GM23338 (cell line): ENCODE measurements at regions not wholly inside any gene's neighbourhood (a gene's known extent, or its start where the extent isn't known, plus 50 kb on each side); places are given as distances from the start of the nearest gene placed in this dataset.

Experiments
- ATAC-seq: fragments of 200-7000 bp; cut with Tn5 transposase; 3 replicates; pipeline ENCODE4 v1.9.1; 2020
- DNase-seq: peaks from one replicate; pipeline ENCODE4 v3.0.0-alpha.2; 2015; ENCODE audit warnings: low spot score
- H2AFZ ChIP-seq: fragments of 200-600 bp; sonication (generic); 2 replicates; pipeline ENCODE4 v1.8.0; 2016; ENCODE audit warnings: antibody characterized with exemption, mild to moderate bottlenecking, moderate library complexity
- H3F3A ChIP-seq: fragments of 200-600 bp; sonication (generic); replicated peaks from 2 replicates; pipeline ENCODE4 v1.8.0; 2017; ENCODE audit warnings: antibody characterized with exemption, mixed run types, low read depth
- H3K27ac ChIP-seq: fragments of 200-600 bp; sonication (generic); 2 replicates; pipeline ENCODE4 v1.6.1; 2016; ENCODE audit warnings: low read depth
- H3K27me3 ChIP-seq: fragments of 200-600 bp; sonication (generic); 2 replicates; pipeline ENCODE4 v1.8.0; 2016; ENCODE audit warnings: mild to moderate bottlenecking, mixed run types, moderate library complexity; ENCODE audit not compliant: insufficient read depth
- H3K36me3 ChIP-seq: fragments of 200-600 bp; sonication (generic); 2 replicates; pipeline ENCODE4 v1.8.0; 2016; ENCODE audit warnings: mild to moderate bottlenecking; ENCODE audit not compliant: insufficient read depth
- H3K4me1 ChIP-seq: fragments of 200-600 bp; sonication (generic); 2 replicates; pipeline ENCODE4 v1.8.0; 2016; ENCODE audit warnings: mild to moderate bottlenecking, moderate library complexity; ENCODE audit not compliant: insufficient read depth
- H3K4me2 ChIP-seq: fragments of 200-600 bp; sonication (generic); 2 replicates; pipeline ENCODE4 v1.7.1; 2017; ENCODE audit warnings: mixed run types
- H3K4me3 ChIP-seq: fragments of 200-600 bp; sonication (generic); 2 replicates; pipeline ENCODE4 v1.6.1; 2016; ENCODE audit warnings: mixed run types
- H3K79me2 ChIP-seq: fragments of 200-600 bp; sonication (generic); replicated peaks from 2 replicates; pipeline ENCODE4 v1.8.0; 2017; ENCODE audit warnings: mild to moderate bottlenecking; ENCODE audit not compliant: insufficient read depth
- H3K9me2 ChIP-seq: fragments of 200-600 bp; sonication (generic); 2 replicates; pipeline ENCODE4 v1.8.0; 2017; ENCODE audit not compliant: insufficient read depth
- H4K20me1 ChIP-seq: fragments of 200-600 bp; sonication (generic); replicated peaks from 2 replicates; pipeline ENCODE4 v1.8.0; 2017; ENCODE audit warnings: mild to moderate bottlenecking; ENCODE audit not compliant: insufficient read depth
- H3K27ac Mint-ChIP-seq: 2 replicates; pipeline ENCODE4 v1.8.0; 2020; ENCODE audit warnings: inconsistent platforms, mild to moderate bottlenecking, moderate library complexity, mixed read lengths
- H3K27me3 Mint-ChIP-seq: 3 replicates; pipeline ENCODE4 v1.8.0; 2022; ENCODE audit warnings: low read depth, mild to moderate bottlenecking, moderate library complexity, mixed read lengths, inconsistent platforms; ENCODE audit not compliant: insufficient read depth, poor library complexity
- H3K36me3 Mint-ChIP-seq: 3 replicates; pipeline ENCODE4 v1.8.0; 2021; ENCODE audit warnings: low read depth, mild to moderate bottlenecking, inconsistent platforms, moderate library complexity, mixed read lengths
- H3K4me1 Mint-ChIP-seq: 3 replicates; pipeline ENCODE4 v1.8.0; 2020; ENCODE audit warnings: mild to moderate bottlenecking, inconsistent platforms, mixed read lengths
- H3K4me3 Mint-ChIP-seq: 3 replicates; pipeline ENCODE4 v1.8.0; 2021; ENCODE audit warnings: moderate library complexity, mild to moderate bottlenecking, inconsistent platforms, mixed read lengths
- H3K9me3 Mint-ChIP-seq: 3 replicates; pipeline ENCODE4 v1.8.0; 2020; ENCODE audit warnings: moderate library complexity, mild to moderate bottlenecking, inconsistent platforms, mixed read lengths
- CREB1 ChIP-seq: fragments of 250-450 bp; sonication (Bioruptor Pico); IDR thresholded peaks from 2 replicates; pipeline ENCODE4 v1.5.0; 2020; ENCODE audit warnings: low read depth, mild to moderate bottlenecking, moderate library complexity
- EZH2 ChIP-seq: fragments of 200-600 bp; sonication (generic); IDR thresholded peaks from one replicate; pipeline ENCODE4 v1.8.0; 2017; ENCODE audit warnings: antibody characterized with exemption, mild to moderate bottlenecking, low read depth; ENCODE audit not compliant: unreplicated experiment
- EZH2phosphoT487 ChIP-seq: fragments of 200-600 bp; sonication (generic); IDR thresholded peaks from one replicate; pipeline ENCODE4 v1.8.1; 2018; ENCODE audit warnings: antibody characterized with exemption; ENCODE audit not compliant: unreplicated experiment
- JUNB ChIP-seq: IDR thresholded peaks from one replicate; pipeline ENCODE4 v1.6.1; 2016; ENCODE audit warnings: antibody characterized with exemption; ENCODE audit not compliant: unreplicated experiment
- NANOG ChIP-seq: IDR thresholded peaks from 2 replicates; pipeline ENCODE4 v1.6.1; 2016; ENCODE audit warnings: antibody characterized with exemption, borderline replicate concordance
- POLR2AphosphoS5 ChIP-seq: IDR thresholded peaks from 2 replicates; pipeline ENCODE4 v1.6.1; 2016; ENCODE audit warnings: antibody characterized with exemption, low read depth
- STAT1 ChIP-seq: IDR thresholded peaks from one replicate; pipeline ENCODE4 v1.6.1; 2016; ENCODE audit warnings: antibody characterized with exemption; ENCODE audit not compliant: unreplicated experiment
- ZNF114 ChIP-seq: fragments of 250-450 bp; sonication (Bioruptor Pico); IDR thresholded peaks from 2 replicates; pipeline ENCODE4 v1.5.0; 2020; ENCODE audit warnings: mild to moderate bottlenecking, moderate library complexity
- ZNF331 ChIP-seq: fragments of 250-450 bp; sonication (Bioruptor Pico); IDR thresholded peaks from 2 replicates; pipeline ENCODE4 v1.5.0; 2020; ENCODE audit warnings: low read depth, mild to moderate bottlenecking, moderate library complexity
- TF ChIP-seq, protein P1 (sequence below), 2 experiments: fragments of 200-600 bp in 1 of 2; sonication (generic) in 1 of 2; conservative IDR thresholded peaks; 2 replicates each; pipeline versions ENCODE4 v1.5.1 to v1.6.1; 2016 to 2017; ENCODE audit warnings: antibody characterized with exemption in 2 of 2, low read depth in 2 of 2, mild to moderate bottlenecking in 2 of 2, moderate library complexity in 1 of 2
- TF ChIP-seq, protein P2 (sequence below): IDR thresholded peaks from one replicate; pipeline ENCODE4 v1.6.1; 2018; ENCODE audit warnings: antibody characterized with exemption; ENCODE audit not compliant: unreplicated experiment

DNA sequence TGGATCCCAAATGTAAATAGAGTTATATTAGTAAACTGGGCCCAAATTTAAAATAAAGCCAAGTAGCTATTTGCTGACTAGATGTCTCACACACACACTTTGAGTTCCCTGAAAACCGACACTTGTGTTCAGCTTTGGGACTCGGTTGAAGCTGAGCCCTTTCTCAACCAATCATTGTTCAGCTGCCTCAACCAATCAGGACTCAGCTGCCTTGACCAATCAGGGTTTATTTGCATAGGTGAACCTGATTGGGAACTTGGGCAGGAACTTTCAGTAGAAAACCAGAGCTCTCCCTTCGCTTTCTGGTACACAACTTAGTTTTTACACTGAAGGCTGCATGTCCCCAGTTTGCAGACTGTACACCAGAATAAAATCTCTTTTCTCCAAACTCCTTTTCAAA is 301.7 kb downstream of the FOXA2 start (continued):
- TF ChIP-seq, protein P1, sequence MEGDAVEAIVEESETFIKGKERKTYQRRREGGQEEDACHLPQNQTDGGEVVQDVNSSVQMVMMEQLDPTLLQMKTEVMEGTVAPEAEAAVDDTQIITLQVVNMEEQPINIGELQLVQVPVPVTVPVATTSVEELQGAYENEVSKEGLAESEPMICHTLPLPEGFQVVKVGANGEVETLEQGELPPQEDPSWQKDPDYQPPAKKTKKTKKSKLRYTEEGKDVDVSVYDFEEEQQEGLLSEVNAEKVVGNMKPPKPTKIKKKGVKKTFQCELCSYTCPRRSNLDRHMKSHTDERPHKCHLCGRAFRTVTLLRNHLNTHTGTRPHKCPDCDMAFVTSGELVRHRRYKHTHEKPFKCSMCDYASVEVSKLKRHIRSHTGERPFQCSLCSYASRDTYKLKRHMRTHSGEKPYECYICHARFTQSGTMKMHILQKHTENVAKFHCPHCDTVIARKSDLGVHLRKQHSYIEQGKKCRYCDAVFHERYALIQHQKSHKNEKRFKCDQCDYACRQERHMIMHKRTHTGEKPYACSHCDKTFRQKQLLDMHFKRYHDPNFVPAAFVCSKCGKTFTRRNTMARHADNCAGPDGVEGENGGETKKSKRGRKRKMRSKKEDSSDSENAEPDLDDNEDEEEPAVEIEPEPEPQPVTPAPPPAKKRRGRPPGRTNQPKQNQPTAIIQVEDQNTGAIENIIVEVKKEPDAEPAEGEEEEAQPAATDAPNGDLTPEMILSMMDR (conservative IDR thresholded peaks at IDR 0.05; ENCODE audit: low read depth in 2 of 2) = no peak
- TF ChIP-seq EZH2phosphoT487 (no peak), JUNB (no peak), STAT1 (no peak), EZH2 (no peak), CREB1 (no peak), POLR2AphosphoS5 (no peak)
- TF ChIP-seq, protein P2, sequence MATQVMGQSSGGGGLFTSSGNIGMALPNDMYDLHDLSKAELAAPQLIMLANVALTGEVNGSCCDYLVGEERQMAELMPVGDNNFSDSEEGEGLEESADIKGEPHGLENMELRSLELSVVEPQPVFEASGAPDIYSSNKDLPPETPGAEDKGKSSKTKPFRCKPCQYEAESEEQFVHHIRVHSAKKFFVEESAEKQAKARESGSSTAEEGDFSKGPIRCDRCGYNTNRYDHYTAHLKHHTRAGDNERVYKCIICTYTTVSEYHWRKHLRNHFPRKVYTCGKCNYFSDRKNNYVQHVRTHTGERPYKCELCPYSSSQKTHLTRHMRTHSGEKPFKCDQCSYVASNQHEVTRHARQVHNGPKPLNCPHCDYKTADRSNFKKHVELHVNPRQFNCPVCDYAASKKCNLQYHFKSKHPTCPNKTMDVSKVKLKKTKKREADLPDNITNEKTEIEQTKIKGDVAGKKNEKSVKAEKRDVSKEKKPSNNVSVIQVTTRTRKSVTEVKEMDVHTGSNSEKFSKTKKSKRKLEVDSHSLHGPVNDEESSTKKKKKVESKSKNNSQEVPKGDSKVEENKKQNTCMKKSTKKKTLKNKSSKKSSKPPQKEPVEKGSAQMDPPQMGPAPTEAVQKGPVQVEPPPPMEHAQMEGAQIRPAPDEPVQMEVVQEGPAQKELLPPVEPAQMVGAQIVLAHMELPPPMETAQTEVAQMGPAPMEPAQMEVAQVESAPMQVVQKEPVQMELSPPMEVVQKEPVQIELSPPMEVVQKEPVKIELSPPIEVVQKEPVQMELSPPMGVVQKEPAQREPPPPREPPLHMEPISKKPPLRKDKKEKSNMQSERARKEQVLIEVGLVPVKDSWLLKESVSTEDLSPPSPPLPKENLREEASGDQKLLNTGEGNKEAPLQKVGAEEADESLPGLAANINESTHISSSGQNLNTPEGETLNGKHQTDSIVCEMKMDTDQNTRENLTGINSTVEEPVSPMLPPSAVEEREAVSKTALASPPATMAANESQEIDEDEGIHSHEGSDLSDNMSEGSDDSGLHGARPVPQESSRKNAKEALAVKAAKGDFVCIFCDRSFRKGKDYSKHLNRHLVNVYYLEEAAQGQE = no peak

DNA sequence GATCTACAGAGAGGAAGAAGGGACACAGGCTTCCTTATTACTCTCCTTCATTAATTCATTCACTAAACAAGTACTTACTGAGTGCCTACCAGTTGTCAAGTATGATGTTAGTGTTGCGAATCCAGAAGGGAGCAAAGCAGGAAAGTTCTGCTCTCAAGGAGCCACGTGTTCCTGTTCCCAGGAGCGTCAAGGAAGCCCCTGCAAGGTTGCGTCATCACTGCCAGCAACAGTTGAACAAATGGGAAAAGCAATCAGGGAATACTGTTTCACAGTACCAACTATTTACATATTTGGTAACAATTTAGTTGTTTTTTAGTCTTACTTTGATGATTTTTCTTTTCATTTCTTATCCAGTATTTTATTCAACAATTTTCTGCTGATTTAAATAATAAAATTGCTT is 310.0 kb downstream of the FOXA2 start:
- Histone ChIP-seq H4K20me1 (no peaks in the 10 kb centered on the region), H3K79me2 (no peaks in the 10 kb centered on the region), H3K36me3 (no peaks in the 10 kb centered on the region), H3K27me3 (no peaks in the 10 kb centered on the region), H3K4me2 (no peak overlapping the region), H3K4me3 (no peak overlapping the region), H3K27ac (no peak overlapping the region), H3K9me2 (peaks cover 11% of the 10 kb centered on the region; the same call in 1 of the 2 replicates), H2AFZ (no peak overlapping the region), H3K4me1 (no peaks in the 10 kb centered on the region), H3F3A (no peaks in the 10 kb centered on the region)
- H3K27ac Mint-ChIP-seq = no peak overlapping the region
- no peak overlapping the region for H3K4me3 Mint-ChIP-seq
- H3K36me3 Mint-ChIP-seq = no peaks in the 10 kb centered on the region
- H3K9me3 Mint-ChIP-seq = no peaks in the 10 kb centered on the region; the same call in 2 of the 3 replicates
- ATAC-seq = no peak
- H3K4me1 Mint-ChIP-seq = no peaks in the 10 kb centered on the region
- no peak for DNase-seq
- H3K27me3 Mint-ChIP-seq = peaks cover 3% of the 10 kb centered on the region
- TF ChIP-seq NANOG (no peak), ZNF114 (no peak), JUNB (no peak), CREB1 (no peak), STAT1 (no peak), EZH2 (no peak), ZNF331 (no peak), POLR2AphosphoS5 (no peak), EZH2phosphoT487 (no peak)
- TF ChIP-seq, protein P1 (conservative IDR thresholded peaks at IDR 0.05; ENCODE audit: low read depth in 2 of 2) = no peak
- TF ChIP-seq, protein P2 = no peak
